ENCODE measurements at regions not wholly inside any gene's neighbourhood (a gene's known extent, or its start where the extent isn't known, plus 50 kb on each side); places are given as distances from the start of the nearest gene placed in this dataset.

DNA sequence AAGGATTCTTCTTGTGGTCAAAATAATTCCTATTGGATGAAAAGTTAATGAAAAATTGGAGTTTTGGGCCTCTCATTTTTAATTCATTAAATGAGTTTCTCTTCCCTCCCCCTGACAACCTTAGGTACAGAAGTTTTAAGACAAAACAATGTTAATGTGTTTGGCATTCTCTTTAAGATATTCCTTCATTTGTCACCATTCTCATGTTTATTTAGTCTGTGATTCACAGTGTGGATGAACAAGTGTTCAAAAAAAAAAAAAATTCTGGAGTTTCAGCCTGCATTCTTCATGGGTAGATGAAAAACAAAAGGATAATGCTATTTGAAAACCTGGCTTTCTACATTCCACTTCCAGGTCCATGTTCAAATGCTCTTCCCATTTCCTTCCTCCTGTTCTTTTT is 172.6 kb upstream of the LUZP2 start:
- DNase-seq = no peak

DNA sequence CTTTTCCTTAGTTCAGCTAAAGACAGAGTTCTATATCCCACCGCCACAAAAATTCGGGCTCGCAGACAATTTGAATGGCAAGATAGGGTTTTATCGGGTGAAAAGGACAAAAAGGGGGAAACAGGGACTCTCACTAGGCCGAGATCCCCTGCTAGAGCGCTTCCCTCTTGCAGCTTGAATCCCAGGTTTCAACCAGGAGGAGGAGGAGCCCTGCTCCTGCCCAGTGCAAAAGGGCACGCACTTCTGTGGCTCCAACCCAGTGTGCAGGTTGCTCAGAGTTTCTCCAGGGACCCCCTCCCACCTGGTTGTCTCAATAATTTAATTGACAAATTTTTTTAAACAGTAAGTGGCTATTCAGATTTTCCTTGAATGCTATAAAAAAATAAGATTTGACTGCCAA is 152.6 kb upstream of the LUZP2 start:
- DNase-seq = no peak

DNA sequence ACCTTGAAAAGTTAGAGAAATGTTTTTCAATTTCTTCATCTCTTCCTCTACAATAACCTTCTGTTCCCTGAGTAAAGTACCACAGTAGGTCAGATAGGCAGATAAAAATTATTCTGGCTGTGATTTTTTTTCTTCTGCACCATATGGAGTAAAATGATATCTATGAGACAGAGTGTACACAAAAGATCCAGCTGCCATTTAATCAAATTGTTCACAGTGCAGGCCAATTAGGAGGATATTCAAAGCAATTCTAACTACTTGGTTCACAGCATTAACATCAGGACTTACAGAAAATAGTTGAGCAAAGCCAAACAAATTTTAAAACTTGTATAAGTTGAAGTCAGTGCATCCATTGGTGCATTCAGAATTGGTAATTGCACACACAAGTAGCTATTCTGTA is 147.9 kb upstream of the LUZP2 start:
- no peak for DNase-seq

DNA sequence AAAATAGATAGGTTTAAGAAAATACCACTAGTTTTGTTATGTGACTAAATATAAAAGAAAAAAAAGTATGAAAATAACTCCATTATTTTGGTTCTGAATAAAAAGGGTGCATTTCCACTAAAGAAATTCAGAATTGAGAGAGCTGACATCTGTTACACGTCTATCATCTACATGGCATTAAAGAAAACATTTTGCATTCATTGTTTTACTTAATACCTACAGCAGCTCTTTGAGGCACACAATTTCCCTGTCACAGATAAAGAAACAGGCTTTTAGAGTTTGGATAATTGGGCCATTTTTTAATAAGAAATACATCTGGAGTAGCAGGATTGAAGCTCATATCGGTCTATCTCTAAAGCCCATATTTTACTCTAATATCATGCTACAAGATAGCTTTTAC is 145.7 kb upstream of the LUZP2 start:
- no peak for DNase-seq

DNA sequence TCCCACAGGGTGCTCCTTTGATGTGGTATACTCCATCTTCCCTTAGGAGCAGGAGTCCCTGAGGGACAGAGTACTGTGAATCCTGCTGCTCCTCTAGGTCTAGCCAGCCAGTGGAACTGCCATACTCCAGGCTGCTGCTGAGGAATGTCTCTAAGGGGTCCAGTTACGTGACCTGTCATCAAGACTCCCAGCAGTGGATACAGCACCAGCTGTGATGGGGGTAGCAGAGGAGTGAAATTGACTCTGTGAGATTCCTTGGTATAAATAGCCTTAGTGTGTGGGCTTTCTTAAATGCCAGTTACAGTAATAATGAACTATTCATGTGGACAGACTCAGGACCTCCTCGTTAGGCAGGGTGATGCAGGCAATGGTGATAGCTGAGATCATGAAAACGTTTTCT is 140.4 kb upstream of the LUZP2 start:
- DNase-seq = no peak

DNA sequence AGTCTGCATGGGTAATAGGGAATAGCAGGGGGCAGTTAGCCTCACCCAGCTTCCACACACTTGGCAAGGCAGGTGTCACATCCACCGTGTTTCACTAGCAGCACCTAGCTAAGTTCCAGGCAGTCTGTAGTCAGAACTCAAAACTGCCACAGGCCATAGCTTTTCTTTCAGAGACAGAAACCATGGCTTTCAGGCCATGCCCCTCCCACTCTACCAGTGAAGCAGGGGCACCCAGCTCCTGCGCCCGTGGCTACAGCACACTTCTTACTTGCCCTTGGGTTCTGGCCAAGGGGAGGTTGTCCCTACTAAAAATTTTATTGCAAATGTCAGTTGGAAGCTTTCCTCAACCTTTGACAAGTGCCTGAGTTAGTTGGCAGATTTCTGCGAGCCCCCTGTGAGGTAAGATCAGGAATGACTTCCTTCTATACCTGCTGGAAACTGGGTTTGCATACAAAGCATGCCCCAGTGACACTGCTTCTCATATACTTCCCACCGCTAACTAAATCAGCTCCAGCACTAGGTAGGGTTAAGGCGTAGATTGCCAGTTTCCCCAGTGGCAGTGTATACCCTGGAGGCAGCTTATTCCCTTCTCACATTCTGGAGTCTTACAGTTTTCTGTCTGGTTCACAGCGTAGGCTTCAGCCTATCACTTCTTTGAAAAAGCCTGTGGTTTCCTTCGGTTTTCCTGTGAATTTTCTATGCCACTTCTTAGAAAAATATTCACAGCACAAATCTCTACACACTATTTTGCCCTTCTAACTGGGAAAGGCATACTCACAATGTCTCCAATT is 139.0 kb upstream of the LUZP2 start:
- DNase-seq = no peak

DNA sequence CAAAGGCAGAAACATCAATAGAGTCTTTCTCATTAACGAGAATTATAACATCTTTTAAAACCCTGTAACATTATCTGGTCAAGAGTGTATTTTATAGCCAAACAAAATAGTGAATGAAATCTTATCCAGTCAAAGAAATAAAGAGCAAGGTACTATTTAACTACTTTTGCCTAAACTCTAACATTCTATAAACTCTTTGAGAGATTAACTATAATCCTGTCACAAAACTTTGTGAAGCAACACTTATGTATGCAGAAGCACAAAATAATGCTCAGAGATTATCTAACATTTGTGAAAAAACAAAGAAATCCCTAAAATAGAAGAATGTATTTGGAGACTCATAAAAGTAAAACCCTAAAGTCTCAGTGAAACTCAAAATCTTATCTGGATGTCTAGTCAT is 124.4 kb upstream of the LUZP2 start:
- no peak for DNase-seq

DNA sequence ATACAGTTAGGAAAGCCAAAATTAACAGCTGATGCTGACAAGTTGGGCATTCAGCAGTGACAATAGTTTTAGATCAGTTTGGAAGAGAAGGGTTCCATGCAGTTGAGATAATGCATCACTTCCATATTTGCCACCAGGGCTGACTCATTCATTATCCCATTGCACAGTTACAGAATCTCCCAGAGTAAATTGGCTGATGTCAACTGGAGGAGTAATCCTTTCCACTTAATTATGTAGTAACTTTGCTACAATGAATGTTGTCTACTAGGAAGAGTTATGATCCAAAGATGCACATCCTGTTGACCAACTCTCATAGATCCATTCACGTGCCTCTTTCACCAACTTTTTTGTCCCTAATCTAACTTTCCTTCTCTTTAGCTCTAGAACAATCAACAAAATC is 123.3 kb upstream of the LUZP2 start:
- DNase-seq = no peak

DNA sequence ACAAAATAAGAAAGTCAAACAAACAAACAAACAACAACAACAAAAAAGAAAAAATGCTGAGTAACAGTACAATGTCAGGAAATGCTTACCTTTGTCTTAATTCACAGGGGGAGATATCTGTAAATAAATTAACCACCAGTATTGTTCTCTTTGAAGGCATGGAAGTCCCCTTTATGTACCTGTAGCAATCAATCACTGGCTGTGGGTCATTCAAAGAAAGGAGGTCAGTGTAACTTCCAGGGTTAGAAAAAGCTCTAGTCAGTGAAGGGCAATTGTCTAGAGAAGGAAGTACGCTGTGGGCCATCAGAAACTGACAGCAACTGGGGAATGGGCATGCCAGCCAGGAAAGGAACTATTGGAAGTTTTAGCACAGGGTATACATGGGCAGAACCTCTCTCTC is 121.5 kb upstream of the LUZP2 start:
- no peak for DNase-seq

DNA sequence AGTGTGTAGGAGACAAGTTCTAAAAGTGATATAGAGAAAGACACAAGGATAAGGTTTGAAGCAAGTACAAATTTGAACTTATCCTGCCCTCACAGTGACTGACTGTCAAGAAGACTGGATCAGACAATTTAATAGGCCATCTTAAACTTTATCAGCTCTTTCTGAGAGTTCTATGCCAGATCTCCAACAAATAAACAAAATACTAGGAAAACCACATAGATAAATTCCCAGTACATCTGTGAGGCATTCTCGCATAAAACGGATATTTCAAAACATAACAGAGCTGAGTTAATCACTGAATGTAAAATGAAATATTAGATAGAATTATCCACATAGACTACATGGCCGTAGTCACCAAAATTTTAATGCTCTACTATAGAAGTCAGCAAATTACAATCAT is 120.9 kb upstream of the LUZP2 start:
- no peak for DNase-seq

DNA sequence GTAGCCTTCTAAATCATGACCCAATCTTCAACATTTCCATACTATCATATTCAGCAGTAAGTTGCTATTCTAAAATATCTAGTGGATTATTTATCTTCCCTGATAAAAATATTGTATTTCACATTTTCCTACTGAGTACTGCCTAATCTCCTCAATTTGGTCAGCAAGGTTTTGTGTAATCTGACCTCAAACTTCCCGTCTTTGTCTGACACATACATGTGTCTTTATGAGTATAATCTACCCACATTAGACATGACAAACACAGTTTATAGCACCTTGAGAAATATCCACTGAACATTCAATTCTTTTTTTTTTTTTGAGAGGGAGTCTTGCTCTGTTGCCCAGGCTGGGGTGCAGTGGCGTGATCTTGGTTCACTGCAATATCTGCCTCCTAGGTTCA is 113.7 kb upstream of the LUZP2 start:
- no peak for DNase-seq

DNA sequence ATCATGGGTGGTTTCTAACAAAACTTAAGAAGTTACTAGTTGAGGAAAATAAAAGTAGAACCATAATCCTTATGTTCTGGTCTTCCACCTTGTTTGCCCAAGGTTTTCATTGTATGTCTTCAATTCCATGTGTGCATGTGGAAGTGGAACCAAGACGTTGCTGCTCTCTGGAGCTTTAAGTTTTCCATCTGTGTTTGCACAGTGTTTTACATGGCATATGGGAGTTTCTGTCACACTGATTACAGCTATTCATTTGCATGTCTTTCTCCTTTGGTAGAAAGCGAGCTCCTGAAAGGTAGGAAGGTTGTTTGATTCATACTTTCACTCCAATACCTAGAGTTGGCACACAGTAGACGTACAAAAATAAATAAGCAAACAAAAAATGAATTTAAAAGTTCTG is 112.6 kb upstream of the LUZP2 start:
- DNase-seq = no peak

DNA sequence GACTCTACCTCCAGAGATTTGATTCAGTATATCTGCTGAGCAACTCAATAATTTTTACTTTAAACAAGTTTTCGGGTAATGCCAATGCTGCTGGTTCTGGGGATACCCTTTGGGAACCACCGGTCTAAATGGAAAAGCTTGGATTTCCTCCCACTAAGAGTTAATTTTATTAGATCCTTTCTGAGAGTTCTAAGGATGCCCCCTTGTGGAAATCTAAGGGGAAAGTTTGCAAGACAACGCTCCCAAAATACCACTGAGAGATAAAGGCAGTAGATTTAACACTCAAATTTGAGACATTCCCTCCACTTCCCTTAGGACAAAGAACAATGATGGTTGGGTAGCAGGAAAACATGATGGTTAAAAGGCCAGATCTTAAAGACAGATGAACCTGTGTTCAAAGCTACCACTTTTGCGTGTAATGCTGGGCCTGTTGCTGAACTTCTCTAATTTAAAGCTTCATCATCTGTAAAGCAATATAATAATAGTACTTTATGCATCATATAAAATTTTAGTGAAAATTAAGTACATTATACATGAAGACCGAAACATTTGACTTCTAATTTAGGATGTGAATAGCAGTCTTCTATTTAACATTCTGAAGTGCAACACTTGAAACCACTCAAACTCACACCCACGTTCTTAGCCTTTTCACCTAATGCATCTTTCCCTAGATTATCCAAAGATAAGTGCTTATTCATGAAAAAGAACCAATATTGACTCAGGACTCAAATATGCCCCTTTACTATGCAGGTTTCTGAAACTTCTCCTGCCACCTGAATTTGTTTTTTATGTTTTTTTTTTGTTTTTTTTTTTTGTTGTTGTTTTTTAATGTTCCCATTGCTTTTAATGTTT is 110.1 kb upstream of the LUZP2 start:
- DNase-seq = no peak

DNA sequence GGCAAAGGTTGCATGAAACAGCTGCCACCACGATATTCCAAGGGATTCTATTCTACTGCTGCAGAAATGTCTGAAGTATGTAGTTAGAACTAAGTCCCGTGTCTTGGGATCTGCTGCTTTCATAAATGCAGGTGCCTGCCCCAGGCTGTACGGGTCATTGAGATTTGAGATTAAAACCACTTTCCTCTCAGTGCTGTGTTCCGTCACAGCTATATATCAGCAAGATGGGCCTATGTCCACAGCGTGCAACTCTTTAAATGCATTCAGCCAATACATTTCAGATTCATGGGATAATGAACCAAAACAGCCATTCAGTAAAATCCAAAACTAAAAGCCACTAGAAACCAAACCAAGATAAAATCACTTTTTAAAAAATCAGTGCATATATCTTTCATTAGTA is 107.3 kb upstream of the LUZP2 start:
- no peak for DNase-seq

DNA sequence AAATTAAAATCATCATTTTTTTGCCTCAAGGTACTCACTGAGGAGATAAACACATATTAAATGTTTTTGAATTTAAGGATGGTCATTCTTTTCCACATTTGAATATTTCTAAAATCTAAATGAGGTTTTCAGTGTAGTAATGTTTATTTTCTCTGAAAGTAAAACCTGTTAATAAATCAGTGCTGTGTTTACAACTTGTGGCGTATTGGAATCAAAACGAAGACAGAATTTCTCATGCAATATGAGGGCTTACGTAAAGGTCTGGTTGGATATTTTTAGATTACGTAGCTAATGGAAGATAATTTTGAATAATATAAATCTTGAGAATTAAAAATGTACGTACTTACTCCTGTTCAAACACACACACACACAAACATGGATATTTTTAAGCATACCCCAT is 106.8 kb upstream of the LUZP2 start:
- DNase-seq = no peak

DNA sequence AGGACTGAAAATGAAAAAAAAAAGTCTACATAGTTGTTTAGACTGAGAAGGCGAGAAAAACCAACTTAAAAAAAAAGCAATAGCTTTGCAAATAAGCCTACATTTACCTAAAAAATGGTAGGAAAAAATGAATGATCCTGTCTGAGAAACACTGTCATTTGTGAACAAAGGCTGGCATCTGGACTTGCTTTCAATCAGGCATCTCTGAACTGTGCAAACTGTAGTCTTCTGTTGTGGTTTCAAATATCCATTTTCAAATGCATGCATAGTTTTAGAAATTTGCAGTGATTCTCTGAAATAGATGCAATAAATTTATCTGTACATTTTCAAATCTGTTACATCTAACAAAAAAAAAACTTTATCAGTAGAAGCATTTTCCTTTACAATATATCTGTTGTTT is 106.1 kb upstream of the LUZP2 start:
- no peak for DNase-seq

DNA sequence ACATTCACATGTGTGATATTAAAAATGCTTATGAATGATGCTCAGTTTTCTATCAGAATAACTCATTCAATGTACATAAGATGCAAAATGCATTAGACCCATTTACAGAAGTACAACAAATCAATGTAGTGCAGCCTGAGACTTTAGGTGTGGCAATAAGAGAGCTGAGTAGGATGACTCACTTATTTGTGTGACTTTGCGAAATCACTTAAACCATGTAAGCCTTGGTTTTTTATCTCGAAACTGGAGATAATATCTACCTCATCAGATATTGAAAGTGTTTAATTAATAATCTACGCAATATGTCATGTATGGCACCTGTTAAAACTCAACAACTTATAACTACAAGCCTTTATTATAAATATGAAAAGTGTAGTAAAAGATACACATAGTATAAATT is 105.7 kb upstream of the LUZP2 start:
- DNase-seq = no peak

DNA sequence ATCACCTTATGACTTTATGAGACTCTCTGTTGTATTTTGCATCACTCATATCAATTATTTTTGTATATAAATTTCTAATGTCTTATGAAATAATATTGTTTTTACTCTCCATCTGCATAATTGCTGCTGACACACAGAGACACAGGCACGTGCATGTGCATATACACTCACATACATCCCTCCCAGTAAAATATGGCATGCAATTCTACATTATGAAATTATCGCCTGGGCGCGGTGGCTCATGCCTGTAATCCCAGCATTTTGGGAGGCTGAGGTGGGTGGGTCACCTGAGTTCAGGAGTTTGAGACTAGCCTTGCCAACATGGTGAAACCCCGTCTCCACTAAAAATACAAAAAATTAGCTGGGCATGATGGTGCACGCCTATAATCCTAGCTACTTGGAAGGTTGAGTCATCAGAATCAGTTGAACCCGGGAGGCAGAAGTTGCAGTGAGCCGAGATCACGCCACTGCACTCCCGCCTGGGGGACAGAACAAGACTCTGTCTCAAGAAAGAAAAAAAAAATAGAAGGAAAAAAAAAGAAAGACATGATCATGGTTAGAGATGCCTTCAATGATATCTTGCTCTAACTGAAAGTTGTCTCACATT is 96.7 kb upstream of the LUZP2 start:
- no peak for DNase-seq

DNA sequence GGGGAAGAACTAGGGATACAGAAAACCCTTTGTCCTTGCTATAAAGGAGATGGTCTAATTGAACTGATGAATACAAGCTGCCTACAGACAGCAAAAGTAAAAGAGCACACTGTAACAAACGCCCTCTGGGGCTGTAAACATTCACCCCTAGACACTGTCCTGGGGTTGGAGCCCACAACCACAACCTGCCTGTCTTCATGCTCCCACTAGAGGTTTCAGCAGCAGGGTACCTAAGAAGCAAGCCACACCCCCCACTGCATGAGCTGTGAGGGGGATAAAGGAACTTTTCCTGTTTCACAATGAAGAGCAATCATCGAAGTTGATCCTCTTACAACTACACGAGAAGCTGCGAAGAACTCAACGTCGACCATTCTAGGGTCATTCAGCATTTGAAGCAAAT is 90.5 kb upstream of the LUZP2 start:
- DNase-seq = no peak

DNA sequence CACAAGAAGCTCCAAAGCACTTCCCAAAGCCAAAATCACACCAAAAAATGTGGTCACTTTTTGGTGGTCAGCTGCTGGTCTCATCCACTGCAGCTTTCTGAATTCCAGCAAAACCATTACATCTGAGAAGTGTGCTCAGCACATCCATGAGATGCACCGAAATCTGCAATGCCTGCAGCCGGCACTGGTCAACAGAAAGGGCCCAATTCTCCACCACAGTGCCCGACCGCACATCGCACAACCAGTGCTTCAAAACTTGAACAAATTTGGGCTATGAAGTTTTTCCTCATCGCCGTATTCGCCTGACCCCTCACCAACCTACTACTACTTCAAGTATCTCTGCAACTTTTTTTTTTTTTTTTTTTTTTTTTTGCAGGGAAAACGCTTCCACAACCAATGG is 89.9 kb upstream of the LUZP2 start:
- DNase-seq = no peak

DNA sequence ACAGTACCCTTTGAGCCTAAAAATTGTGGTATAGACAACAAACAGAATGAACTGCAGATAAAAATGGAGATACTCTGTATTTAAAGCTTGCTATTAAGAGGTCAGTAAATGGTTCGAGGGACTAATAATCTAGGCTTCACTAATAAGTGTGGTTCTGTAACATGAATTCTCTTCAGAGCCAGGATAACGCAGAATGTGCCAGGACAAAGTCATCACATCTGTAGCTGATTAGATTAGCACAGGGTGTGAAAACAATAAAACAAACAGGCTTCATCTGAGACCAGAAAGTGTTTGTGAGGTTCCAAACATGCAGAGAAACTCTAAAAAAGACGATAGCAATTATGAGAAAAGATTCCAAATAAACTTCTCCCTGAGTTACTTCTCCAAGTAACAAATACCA is 89.1 kb upstream of the LUZP2 start:
- no peak for DNase-seq

DNA sequence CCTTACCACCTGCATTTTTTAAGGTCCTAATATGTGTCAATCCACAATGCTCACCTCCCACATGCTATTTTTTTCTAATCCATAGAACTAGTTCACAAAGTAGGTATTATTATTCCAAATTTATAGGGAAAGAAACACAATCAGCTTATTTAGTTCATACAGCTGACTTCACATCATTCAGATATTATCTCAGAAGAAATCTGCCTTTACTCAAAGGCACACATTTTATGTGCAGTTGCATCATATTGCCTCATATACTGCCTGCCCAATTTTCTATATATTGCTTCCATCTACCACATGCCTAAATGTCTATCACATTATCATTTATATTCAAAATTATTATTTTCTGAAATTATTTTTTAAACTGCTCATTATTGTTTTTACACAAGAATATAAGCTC is 88.7 kb upstream of the LUZP2 start:
- DNase-seq = no peak

DNA sequence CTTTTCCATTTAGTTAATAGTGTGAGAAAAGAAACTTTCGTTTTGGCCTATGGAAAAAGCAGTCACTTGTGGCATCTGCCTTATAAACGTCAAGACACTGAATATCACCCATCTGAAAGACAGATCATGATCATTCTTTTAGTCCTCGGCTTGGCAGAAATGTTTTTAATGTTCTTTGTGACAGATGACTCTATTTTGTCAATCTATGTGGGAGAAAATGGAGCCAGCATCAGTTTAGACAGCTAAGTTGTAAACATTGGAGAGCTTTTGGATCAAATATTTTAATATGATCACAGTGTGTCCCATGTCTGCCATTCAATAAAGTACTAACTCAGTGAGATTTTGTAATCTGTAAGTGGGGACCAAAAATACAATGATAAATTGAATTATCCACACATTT is 85.1 kb upstream of the LUZP2 start:
- no peak for DNase-seq

DNA sequence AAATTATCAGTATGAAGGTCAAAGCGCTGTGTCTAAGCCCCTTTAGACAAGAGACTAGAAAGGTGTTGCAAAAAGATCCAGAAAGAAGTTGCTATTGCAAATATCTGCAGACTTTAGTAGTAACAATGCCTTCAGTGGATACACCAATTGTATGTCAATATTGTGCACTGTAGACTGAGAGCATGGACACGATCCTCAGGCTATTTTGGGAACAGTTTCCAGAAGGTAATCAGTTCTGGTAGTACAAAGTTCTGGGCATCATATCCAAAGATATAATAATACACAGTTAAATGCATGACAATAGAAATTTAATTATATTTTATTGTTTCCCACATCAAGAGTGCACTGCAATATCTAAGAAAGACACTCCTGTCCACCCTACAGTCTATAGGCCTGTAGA is 84.1 kb upstream of the LUZP2 start:
- DNase-seq = no peak

All from CD4-positive, alpha-beta T cell treated with Interleukin-17A for 1 hour (primary cell).